ENCODE measurements at regions not wholly inside any gene's neighbourhood (a gene's known extent, or its start where the extent isn't known, plus 50 kb on each side); places are given as distances from the start of the nearest gene placed in this dataset.
"Not testable (repeated sequence)": the region's sequence is repeated elsewhere in the genome, so short reads cannot be mapped to it uniquely, and the experiment has no call there.

- DNase-seq (ENCODE audit: low spot score): not testable (repeated sequence)
Observed at GRCh38 chr5:162964144-162964543, 473.3 kb upstream of the CCNG1 start.

- no peak for DNase-seq (ENCODE audit: low spot score)
Observed at GRCh38 chr5:162990063-162990462, 447.3 kb upstream of the CCNG1 start.

GRCh38 chr5:162990856-162991497 is 446.4 kb upstream of the CCNG1 start:
- no peak for DNase-seq (ENCODE audit: low spot score)

GRCh38 chr5:162995568-162995967 is 441.8 kb upstream of the CCNG1 start:
- DNase-seq (ENCODE audit: low spot score): no peak

GRCh38 chr5:162996053-162996452 is 441.3 kb upstream of the CCNG1 start:
- no peak for DNase-seq (ENCODE audit: low spot score)

GRCh38 chr5:163005949-163006348 is 431.4 kb upstream of the CCNG1 start:
- peak; percentile 70 for DNase-seq (ENCODE audit: low spot score)

- no peak for DNase-seq (ENCODE audit: low spot score)
Observed at GRCh38 chr5:163022582-163023128, 414.7 kb upstream of the CCNG1 start.

GRCh38 chr5:163023846-163024245 is 413.5 kb upstream of the CCNG1 start:
- DNase-seq (ENCODE audit: low spot score): no peak

- DNase-seq (ENCODE audit: low spot score): no peak
Observed at GRCh38 chr5:163024936-163025335, 412.5 kb upstream of the CCNG1 start.

- DNase-seq (ENCODE audit: low spot score): no peak
Observed at GRCh38 chr5:163033656-163034055, 403.7 kb upstream of the CCNG1 start.

- DNase-seq (ENCODE audit: low spot score): no peak
Observed at GRCh38 chr5:163041254-163041653, 396.1 kb upstream of the CCNG1 start.

- DNase-seq (ENCODE audit: low spot score): peak; percentile 48
Observed at GRCh38 chr5:163079618-163080017, 357.8 kb upstream of the CCNG1 start.

GRCh38 chr5:163089230-163089629 is 348.2 kb upstream of the CCNG1 start:
- DNase-seq (ENCODE audit: low spot score): no peak

GRCh38 chr5:163089926-163090325 is 347.5 kb upstream of the CCNG1 start:
- DNase-seq (ENCODE audit: low spot score): no peak

- DNase-seq (ENCODE audit: low spot score): no peak
Observed at GRCh38 chr5:163094492-163095180, 342.8 kb upstream of the CCNG1 start.

GRCh38 chr5:163104464-163104863 is 332.9 kb upstream of the CCNG1 start:
- no peak for DNase-seq (ENCODE audit: low spot score)

GRCh38 chr5:163105456-163105855 is 331.9 kb upstream of the CCNG1 start:
- peak; percentile 84 for DNase-seq (ENCODE audit: low spot score)

- no peak for DNase-seq (ENCODE audit: low spot score)
Observed at GRCh38 chr5:163106098-163106497, 331.3 kb upstream of the CCNG1 start.

- no peak for DNase-seq (ENCODE audit: low spot score)
Observed at GRCh38 chr5:163108351-163108750, 329.0 kb upstream of the CCNG1 start.

- peak; percentile 4 for DNase-seq (ENCODE audit: low spot score)
Observed at GRCh38 chr5:163115011-163115410, 322.4 kb upstream of the CCNG1 start.

- DNase-seq (ENCODE audit: low spot score): not testable (repeated sequence)
Observed at GRCh38 chr5:163116618-163117017, 320.8 kb upstream of the CCNG1 start.

GRCh38 chr5:163134061-163134460 is 303.3 kb upstream of the CCNG1 start:
- DNase-seq (ENCODE audit: low spot score): no peak

GRCh38 chr5:163135849-163136248 is 301.5 kb upstream of the CCNG1 start:
- no peak for DNase-seq (ENCODE audit: low spot score)

GRCh38 chr5:163161512-163161911 is 275.9 kb upstream of the CCNG1 start:
- no peak for DNase-seq (ENCODE audit: low spot score)
